ENCODE measurements at regions not wholly inside any gene's neighbourhood (a gene's known extent, or its start where the extent isn't known, plus 50 kb on each side); places are given as distances from the start of the nearest gene placed in this dataset.
"Not testable (repeated sequence)": the region's sequence is repeated elsewhere in the genome, so short reads cannot be mapped to it uniquely, and the experiment has no call there.

DNA sequence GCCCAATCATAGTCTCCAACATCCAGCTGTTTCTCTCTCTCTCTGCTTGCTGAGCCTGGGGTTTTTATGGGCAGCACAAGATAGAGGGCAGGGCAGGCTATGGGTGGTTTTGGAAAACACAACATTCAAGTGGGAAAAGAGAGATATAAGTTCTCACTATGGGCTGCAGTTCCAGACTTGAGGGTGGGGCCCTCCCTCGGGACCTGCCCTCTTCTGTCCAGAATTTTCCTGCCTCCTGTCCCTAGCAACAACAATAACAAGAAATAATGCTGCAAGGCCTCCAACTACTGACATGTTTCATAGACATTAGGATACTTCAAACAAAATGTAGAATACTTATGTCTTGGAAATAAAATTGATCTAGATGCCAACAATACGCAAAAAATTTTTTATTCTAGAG is 107.8 kb downstream of the C18orf54 start:
- H3K9me3 ChIP-seq (ENCODE audit: insufficient read depth, low read length): peaks cover 8% of the 10 kb centered on the region; the same call in 1 of the 2 replicates
- H3K9ac ChIP-seq (ENCODE audit: insufficient read length, low read depth): no peak overlapping the region
- no peaks in the 10 kb centered on the region for H3K36me3 ChIP-seq (ENCODE audit: insufficient read depth, insufficient read length, low read length)
- no peak for DNase-seq (ENCODE audit: low read depth, low spot score)
- H3K4me1 ChIP-seq (ENCODE audit: insufficient read depth, insufficient read length): no peaks in the 10 kb centered on the region
- H3K4me3 ChIP-seq (ENCODE audit: insufficient read length, low read depth): no peak overlapping the region
- TF ChIP-seq YY1 (IDR thresholded peaks at IDR 0.05; ENCODE audit: insufficient read depth, insufficient read length) (no peak), SUZ12 (IDR thresholded peaks at IDR 0.05; ENCODE audit: extremely low read depth, insufficient read depth, insufficient read length) (no peak), ZNF274 (IDR thresholded peaks at IDR 0.05; ENCODE audit: low read depth, low read length) (no peak)
- H3K27me3 ChIP-seq (ENCODE audit: insufficient read depth, insufficient read length): no peaks in the 10 kb centered on the region

DNA sequence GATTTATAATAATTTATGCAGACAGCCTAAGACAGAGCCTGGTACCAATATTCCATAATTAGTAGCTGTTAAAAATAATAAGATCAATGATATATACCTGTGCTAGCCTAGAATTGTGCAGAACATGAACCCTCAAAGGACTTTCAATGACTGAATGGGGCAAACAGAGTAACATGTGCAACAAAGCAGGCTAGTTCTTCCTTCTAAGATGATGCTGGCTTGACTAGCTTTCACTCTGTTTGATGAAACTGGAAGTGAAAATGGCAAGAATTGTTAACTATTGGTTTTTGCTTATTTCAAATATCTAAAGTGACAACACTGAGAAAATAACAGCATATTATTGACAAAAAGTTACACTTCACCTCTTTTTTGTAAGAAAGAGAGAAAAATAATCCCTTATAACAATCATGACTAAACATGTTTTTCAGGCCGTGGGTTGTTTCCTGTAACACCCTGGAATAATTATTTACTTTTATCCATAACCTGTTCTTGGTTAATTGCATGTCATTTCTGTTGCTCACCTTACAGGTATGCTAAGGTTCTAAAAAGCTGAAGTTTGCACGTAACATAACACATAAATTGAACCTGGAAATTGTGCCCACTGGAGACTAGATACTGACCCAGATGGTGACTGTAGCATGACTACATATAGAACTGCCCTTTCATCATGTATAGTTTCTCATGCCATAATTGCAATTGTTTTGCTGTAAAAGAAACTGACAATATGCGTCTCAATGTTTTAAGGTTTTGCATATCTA is 108.7 kb downstream of the C18orf54 start:
- H3K9me3 ChIP-seq (ENCODE audit: insufficient read depth, low read length): peaks cover 8% of the 10 kb centered on the region; the same call in 1 of the 2 replicates
- no peaks in the 10 kb centered on the region for H3K4me1 ChIP-seq (ENCODE audit: insufficient read depth, insufficient read length)
- TF ChIP-seq ZNF274 (IDR thresholded peaks at IDR 0.05; ENCODE audit: low read depth, low read length): no peak
- TF ChIP-seq SUZ12 (IDR thresholded peaks at IDR 0.05; ENCODE audit: extremely low read depth, insufficient read depth, insufficient read length): no peak
- no peak for TF ChIP-seq YY1 (IDR thresholded peaks at IDR 0.05; ENCODE audit: insufficient read depth, insufficient read length)
- DNase-seq (ENCODE audit: low read depth, low spot score): no peak
- no peaks in the 10 kb centered on the region for H3K36me3 ChIP-seq (ENCODE audit: insufficient read depth, insufficient read length, low read length)
- no peak overlapping the region for H3K4me3 ChIP-seq (ENCODE audit: insufficient read length, low read depth)
- H3K27me3 ChIP-seq (ENCODE audit: insufficient read depth, insufficient read length): no peaks in the 10 kb centered on the region
- no peak overlapping the region for H3K9ac ChIP-seq (ENCODE audit: insufficient read length, low read depth)

DNA sequence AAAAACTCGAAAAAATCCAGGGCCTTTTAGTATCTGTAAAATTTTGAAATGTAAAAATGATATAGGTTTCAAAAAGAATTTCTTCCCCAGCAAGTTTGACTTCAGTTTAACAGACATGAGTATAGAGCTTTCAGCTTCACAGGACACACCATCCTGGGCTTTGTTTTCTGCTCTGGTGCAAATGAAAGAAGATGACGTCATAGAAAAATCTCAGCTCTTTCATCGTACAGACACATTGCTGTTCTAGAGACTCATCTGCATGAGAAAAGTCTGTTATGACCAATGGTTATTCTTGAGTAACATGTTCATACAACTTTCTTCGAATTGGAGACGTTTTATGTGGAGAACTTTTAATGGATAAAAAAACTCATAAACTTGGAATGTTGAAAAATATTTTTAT is 111.7 kb upstream of the DYNAP start:
- TF ChIP-seq SUZ12 (IDR thresholded peaks at IDR 0.05; ENCODE audit: extremely low read depth, insufficient read depth, insufficient read length) (no peak), ZNF274 (IDR thresholded peaks at IDR 0.05; ENCODE audit: low read depth, low read length) (no peak)
- no peak overlapping the region for H3K4me3 ChIP-seq (ENCODE audit: insufficient read length, low read depth)
- no peaks in the 10 kb centered on the region for H3K36me3 ChIP-seq (ENCODE audit: insufficient read depth, insufficient read length, low read length)
- no peaks in the 10 kb centered on the region for H3K4me1 ChIP-seq (ENCODE audit: insufficient read depth, insufficient read length)
- H3K27me3 ChIP-seq (ENCODE audit: insufficient read depth, insufficient read length): no peaks in the 10 kb centered on the region
- DNase-seq (ENCODE audit: low read depth, low spot score): no peak
- no peaks in the 10 kb centered on the region for H3K9me3 ChIP-seq (ENCODE audit: insufficient read depth, low read length)
- H3K9ac ChIP-seq (ENCODE audit: insufficient read length, low read depth): no peak overlapping the region

DNA sequence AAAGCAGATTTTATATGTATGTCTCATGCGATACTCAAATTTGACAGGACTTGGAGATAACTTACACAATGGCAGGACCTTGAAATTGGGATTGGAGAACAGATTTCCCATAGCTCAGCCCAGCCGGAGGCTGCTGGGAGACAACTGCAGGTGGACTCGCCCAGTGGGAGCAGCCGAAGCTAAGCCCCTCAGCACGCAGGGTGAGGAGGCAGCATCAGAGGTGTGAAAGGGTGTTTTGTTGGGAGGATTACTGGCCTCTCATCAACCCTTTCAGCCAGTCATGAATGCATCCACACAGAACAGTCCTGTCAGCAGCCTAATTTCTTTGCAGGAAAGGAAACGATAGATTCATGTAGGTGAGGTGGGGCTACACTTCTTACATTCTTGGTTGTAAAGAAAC is 110.4 kb upstream of the DYNAP start:
- H3K9me3 ChIP-seq (ENCODE audit: insufficient read depth, low read length): no peaks in the 10 kb centered on the region
- H3K9ac ChIP-seq (ENCODE audit: insufficient read length, low read depth): no peak overlapping the region
- no peak for DNase-seq (ENCODE audit: low read depth, low spot score)
- no peak for TF ChIP-seq SUZ12 (IDR thresholded peaks at IDR 0.05; ENCODE audit: extremely low read depth, insufficient read depth, insufficient read length)
- TF ChIP-seq ZNF274 (IDR thresholded peaks at IDR 0.05; ENCODE audit: low read depth, low read length): no peak
- TF ChIP-seq YY1 (IDR thresholded peaks at IDR 0.05; ENCODE audit: insufficient read depth, insufficient read length): no peak
- H3K4me1 ChIP-seq (ENCODE audit: insufficient read depth, insufficient read length): no peaks in the 10 kb centered on the region
- no peaks in the 10 kb centered on the region for H3K36me3 ChIP-seq (ENCODE audit: insufficient read depth, insufficient read length, low read length)
- no peak overlapping the region for H3K4me3 ChIP-seq (ENCODE audit: insufficient read length, low read depth)
- H3K27me3 ChIP-seq (ENCODE audit: insufficient read depth, insufficient read length): no peaks in the 10 kb centered on the region

DNA sequence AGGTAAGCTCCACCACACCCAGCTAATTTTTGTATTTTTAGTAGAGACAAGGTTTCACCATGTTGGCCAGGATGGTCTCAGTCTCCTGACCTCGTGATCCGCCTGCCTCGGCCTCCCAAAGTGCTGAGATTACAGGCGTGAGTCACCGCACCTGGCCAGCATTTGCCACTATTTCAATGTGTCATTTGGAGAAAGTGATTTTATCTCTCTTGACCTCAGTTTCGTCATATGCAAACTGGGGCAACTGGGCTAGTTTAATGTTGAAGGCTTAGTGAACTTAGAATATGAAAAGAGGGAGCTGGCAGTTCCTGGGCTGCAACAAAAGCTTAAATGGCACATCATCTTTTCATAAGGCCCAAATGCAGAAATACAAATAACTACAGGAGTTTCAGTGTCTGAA is 88.6 kb upstream of the DYNAP start:
- not testable (repeated sequence) for DNase-seq (ENCODE audit: low read depth, low spot score); H3K4me1 ChIP-seq (ENCODE audit: insufficient read depth, insufficient read length); H3K9ac ChIP-seq (ENCODE audit: insufficient read length, low read depth); H3K9me3 ChIP-seq (ENCODE audit: insufficient read depth, low read length); H3K4me3 ChIP-seq (ENCODE audit: insufficient read length, low read depth); H3K36me3 ChIP-seq (ENCODE audit: insufficient read depth, insufficient read length, low read length); H3K27me3 ChIP-seq (ENCODE audit: insufficient read depth, insufficient read length)

- Histone ChIP-seq H3K27me3 (ENCODE audit: insufficient read depth, insufficient read length) (no peaks in the 10 kb centered on the region), H3K9ac (ENCODE audit: insufficient read length, low read depth) (no peak overlapping the region), H3K9me3 (ENCODE audit: insufficient read depth, low read length) (no peaks in the 10 kb centered on the region), H3K36me3 (ENCODE audit: insufficient read depth, insufficient read length, low read length) (no peaks in the 10 kb centered on the region), H3K4me3 (ENCODE audit: insufficient read length, low read depth) (no peak overlapping the region), H3K4me1 (ENCODE audit: insufficient read depth, insufficient read length) (no peaks in the 10 kb centered on the region)
- DNase-seq (ENCODE audit: low read depth, low spot score): no peak
- TF ChIP-seq YY1 (IDR thresholded peaks at IDR 0.05; ENCODE audit: insufficient read depth, insufficient read length): no peak
- no peak for TF ChIP-seq ZNF274 (IDR thresholded peaks at IDR 0.05; ENCODE audit: low read depth, low read length)
- TF ChIP-seq SUZ12 (IDR thresholded peaks at IDR 0.05; ENCODE audit: extremely low read depth, insufficient read depth, insufficient read length): no peak
Observed at GRCh38 chr18:54503131-54503894, 87.7 kb upstream of the DYNAP start.

DNA sequence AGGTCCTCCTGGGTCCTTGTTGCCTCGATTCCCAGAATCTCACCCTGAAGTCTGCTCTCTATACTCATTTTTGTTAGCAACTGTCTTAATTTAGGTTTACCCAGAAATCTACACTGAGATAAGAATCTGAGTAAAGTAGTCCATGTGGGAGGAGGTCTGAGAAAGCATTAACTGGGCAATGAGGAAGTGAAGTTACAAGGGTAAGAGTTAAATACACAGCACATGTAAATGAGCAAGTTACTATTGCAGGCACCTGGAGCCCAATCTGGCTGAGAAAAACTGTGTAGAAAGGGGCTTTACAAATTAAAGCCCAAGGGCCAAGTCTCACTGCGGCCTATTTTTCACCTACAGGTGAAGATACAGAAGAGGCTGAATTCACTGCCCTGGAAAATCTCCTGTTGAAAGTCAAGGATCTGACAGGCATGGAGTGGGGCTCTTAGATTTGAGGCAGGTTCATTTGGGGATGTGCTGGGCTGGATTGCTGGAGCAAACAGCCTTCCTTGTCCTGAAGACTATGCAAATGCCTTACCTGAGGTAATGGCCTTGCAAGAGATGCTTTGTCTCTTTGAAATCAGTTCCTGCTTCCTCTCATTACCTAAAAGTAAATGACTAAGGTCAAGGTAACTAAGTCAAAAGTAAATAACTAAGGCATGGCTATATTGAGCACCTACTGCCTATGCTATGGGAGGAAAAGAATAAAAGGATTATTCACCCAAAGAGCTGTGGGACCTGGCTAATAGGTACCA is 84.4 kb upstream of the DYNAP start:
- Histone ChIP-seq H3K4me3 (ENCODE audit: insufficient read length, low read depth) (no peak overlapping the region), H3K9me3 (ENCODE audit: insufficient read depth, low read length) (no peaks in the 10 kb centered on the region), H3K4me1 (ENCODE audit: insufficient read depth, insufficient read length) (no peaks in the 10 kb centered on the region), H3K36me3 (ENCODE audit: insufficient read depth, insufficient read length, low read length) (no peaks in the 10 kb centered on the region), H3K27me3 (ENCODE audit: insufficient read depth, insufficient read length) (no peaks in the 10 kb centered on the region), H3K9ac (ENCODE audit: insufficient read length, low read depth) (no peak overlapping the region)
- no peak for DNase-seq (ENCODE audit: low read depth, low spot score)
- no peak for TF ChIP-seq YY1 (IDR thresholded peaks at IDR 0.05; ENCODE audit: insufficient read depth, insufficient read length)
- TF ChIP-seq ZNF274 (IDR thresholded peaks at IDR 0.05; ENCODE audit: low read depth, low read length): no peak
- TF ChIP-seq SUZ12 (IDR thresholded peaks at IDR 0.05; ENCODE audit: extremely low read depth, insufficient read depth, insufficient read length): no peak

Measured in NT2/D1 (cell line).